ENCODE measurements at regions not wholly inside any gene's neighbourhood (a gene's known extent, or its start where the extent isn't known, plus 50 kb on each side); places are given as distances from the start of the nearest gene placed in this dataset.

DNA sequence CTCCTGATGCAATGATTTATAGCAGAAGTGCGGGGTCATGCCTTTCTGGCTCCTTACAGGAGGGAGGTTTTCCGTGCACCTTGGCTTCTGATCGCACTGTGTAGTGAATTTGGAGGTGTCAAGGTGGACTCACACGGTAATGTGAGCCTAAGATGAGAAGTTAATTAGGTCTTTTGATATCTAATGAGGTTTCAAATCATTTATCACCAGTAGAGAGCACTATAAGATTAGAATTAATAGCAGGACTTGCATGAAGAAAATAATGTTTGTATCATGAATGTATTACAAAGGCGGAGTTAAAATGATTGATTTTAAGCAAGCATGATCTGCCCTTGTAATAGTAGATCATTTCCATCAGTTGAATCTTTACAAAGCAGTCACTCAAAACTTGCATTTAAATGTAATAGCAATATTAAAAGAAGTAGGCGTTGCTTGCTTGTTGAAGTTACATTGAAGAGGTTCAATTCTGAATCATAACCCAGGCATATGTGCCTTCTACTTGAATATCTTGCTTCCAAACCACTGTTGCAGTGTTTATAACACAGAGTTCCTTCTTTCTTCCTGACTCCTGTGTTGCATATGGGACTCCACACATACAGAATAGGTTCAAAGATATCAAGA lies 152.1 kb downstream of the FMR1NB start:
- TF ChIP-seq, protein P1, sequence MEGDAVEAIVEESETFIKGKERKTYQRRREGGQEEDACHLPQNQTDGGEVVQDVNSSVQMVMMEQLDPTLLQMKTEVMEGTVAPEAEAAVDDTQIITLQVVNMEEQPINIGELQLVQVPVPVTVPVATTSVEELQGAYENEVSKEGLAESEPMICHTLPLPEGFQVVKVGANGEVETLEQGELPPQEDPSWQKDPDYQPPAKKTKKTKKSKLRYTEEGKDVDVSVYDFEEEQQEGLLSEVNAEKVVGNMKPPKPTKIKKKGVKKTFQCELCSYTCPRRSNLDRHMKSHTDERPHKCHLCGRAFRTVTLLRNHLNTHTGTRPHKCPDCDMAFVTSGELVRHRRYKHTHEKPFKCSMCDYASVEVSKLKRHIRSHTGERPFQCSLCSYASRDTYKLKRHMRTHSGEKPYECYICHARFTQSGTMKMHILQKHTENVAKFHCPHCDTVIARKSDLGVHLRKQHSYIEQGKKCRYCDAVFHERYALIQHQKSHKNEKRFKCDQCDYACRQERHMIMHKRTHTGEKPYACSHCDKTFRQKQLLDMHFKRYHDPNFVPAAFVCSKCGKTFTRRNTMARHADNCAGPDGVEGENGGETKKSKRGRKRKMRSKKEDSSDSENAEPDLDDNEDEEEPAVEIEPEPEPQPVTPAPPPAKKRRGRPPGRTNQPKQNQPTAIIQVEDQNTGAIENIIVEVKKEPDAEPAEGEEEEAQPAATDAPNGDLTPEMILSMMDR (IDR thresholded peaks at IDR 0.05; ENCODE audit: unreplicated experiment) = no peak
- Mint-ChIP-seq H3K36me3 (ENCODE audit: low read depth, unreplicated experiment) (no peaks in the 10 kb centered on the region), H3K27ac (ENCODE audit: unreplicated experiment) (no peak overlapping the region), H3K4me3 (ENCODE audit: unreplicated experiment) (no peak overlapping the region), H3K27me3 (ENCODE audit: unreplicated experiment) (no peaks in the 10 kb centered on the region), H3K4me1 (ENCODE audit: unreplicated experiment) (no peaks in the 10 kb centered on the region), H3K9me3 (ENCODE audit: unreplicated experiment) (no peaks in the 10 kb centered on the region)
- DNase-seq (ENCODE audit: low spot score) = no peak

DNA sequence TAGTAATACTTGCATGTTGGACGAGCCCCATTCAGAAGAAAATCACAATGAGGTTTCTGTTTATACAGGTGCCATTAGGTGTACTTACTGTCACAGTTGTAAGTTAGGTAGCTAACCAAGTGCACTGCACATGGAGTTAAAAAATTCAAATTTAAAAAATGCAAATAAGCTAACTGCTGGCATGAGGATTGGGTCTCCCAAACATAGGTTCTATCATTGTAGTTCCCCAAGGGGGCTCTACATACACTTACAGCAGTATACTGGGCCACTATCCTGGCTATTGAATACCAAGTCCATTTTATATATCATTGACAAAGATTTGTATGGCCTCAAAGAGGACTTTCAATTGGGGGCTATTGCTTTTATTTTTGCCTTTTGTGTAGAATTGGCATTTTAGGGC lies 153.4 kb downstream of the FMR1NB start:
- DNase-seq (ENCODE audit: low spot score) = no peak
- no peaks in the 10 kb centered on the region for H3K36me3 Mint-ChIP-seq (ENCODE audit: low read depth, unreplicated experiment)
- TF ChIP-seq, protein P1 (IDR thresholded peaks at IDR 0.05; ENCODE audit: unreplicated experiment) = no peak
- no peak overlapping the region for H3K27ac Mint-ChIP-seq (ENCODE audit: unreplicated experiment)
- H3K4me3 Mint-ChIP-seq (ENCODE audit: unreplicated experiment) = no peak overlapping the region
- H3K9me3 Mint-ChIP-seq (ENCODE audit: unreplicated experiment) = no peaks in the 10 kb centered on the region
- H3K4me1 Mint-ChIP-seq (ENCODE audit: unreplicated experiment) = no peaks in the 10 kb centered on the region
- no peaks in the 10 kb centered on the region for H3K27me3 Mint-ChIP-seq (ENCODE audit: unreplicated experiment)

DNA sequence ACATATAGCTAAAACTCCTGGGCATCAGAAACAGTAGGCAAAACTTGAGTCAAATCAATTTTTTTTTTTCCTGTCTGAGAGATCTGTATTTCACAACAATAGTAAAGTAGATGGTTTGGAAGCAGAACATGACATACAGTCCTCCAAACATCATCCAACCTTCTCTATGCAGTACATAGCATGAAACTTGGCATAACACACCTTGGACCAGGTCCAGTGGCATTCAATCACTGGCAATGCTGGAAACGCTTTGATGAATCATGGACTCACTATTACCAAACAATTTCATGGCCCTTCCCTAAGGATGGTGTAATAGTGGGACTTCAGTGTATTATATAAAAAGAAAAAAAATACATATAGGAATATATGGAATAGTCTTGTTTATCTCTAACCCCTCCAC lies 154.6 kb downstream of the FMR1NB start:
- no peaks in the 10 kb centered on the region for H3K27me3 Mint-ChIP-seq (ENCODE audit: unreplicated experiment)
- TF ChIP-seq, protein P1 (IDR thresholded peaks at IDR 0.05; ENCODE audit: unreplicated experiment) = no peak

DNA sequence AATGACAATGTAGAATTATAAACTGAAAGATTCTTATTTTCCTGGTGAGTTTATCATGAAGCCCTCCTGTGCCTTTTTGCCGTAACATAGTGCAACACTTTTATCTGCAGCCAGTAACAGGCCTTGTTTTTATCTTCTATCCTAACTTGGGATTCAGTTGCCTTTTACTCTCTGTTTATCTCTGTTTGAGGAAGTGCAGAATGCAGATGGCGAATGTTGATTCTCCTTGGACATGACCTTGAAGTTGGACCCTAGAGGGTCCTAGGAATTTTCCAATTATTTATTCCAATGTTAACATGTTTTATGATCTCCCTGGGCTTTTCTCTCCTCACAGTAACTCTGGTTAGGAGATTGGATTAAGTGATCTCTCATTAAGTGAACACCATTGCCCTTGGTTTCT lies 165.0 kb downstream of the FMR1NB start:
- Mint-ChIP-seq H3K36me3 (ENCODE audit: low read depth, unreplicated experiment) (no peaks in the 10 kb centered on the region), H3K27ac (ENCODE audit: unreplicated experiment) (no peak overlapping the region), H3K9me3 (ENCODE audit: unreplicated experiment) (no peaks in the 10 kb centered on the region), H3K27me3 (ENCODE audit: unreplicated experiment) (peaks cover 2% of the 10 kb centered on the region), H3K4me3 (ENCODE audit: unreplicated experiment) (no peak overlapping the region), H3K4me1 (ENCODE audit: unreplicated experiment) (no peaks in the 10 kb centered on the region)
- no peak for DNase-seq (ENCODE audit: low spot score)
- TF ChIP-seq, protein P1 (IDR thresholded peaks at IDR 0.05; ENCODE audit: unreplicated experiment) = no peak

More for the DNA sequence above, 154.6 kb downstream of the FMR1NB start:
- H3K9me3 Mint-ChIP-seq (ENCODE audit: unreplicated experiment) = no peaks in the 10 kb centered on the region
- H3K27ac Mint-ChIP-seq (ENCODE audit: unreplicated experiment) = no peak overlapping the region
- H3K4me3 Mint-ChIP-seq (ENCODE audit: unreplicated experiment) = no peak overlapping the region
- DNase-seq (ENCODE audit: low spot score) = no peak
- no peaks in the 10 kb centered on the region for H3K4me1 Mint-ChIP-seq (ENCODE audit: unreplicated experiment)
- no peaks in the 10 kb centered on the region for H3K36me3 Mint-ChIP-seq (ENCODE audit: low read depth, unreplicated experiment)

DNA sequence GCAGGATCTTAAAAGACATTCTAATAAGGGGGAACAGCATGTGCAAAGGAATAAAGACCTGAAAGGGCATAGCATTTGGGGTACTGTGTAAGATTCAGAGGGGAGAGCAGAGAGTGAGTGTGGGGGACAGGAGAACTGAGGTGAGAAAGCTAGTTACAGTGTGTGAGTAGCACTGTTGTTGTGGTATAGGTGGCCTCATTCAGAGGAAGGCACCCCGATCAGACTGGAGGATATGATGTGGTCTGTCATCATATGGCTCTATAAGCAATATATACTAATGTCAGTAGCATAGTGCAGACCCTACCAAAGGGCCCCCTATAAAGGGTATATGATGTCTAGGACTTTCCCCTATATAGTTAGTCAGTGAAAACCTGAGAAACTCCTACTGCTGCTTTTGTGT lies 175.8 kb downstream of the FMR1NB start:
- Mint-ChIP-seq H3K9me3 (ENCODE audit: unreplicated experiment) (no peaks in the 10 kb centered on the region), H3K27ac (ENCODE audit: unreplicated experiment) (no peak overlapping the region), H3K27me3 (ENCODE audit: unreplicated experiment) (no peaks in the 10 kb centered on the region), H3K4me3 (ENCODE audit: unreplicated experiment) (no peak overlapping the region), H3K4me1 (ENCODE audit: unreplicated experiment) (no peaks in the 10 kb centered on the region), H3K36me3 (ENCODE audit: low read depth, unreplicated experiment) (no peaks in the 10 kb centered on the region)
- DNase-seq (ENCODE audit: low spot score) = no peak
- TF ChIP-seq, protein P1 (IDR thresholded peaks at IDR 0.05; ENCODE audit: unreplicated experiment) = no peak
